ENCODE measurements at regions not wholly inside any gene's neighbourhood (a gene's known extent, or its start where the extent isn't known, plus 50 kb on each side); places are given as distances from the start of the nearest gene placed in this dataset.

GRCh38 chr2:217334561-217334960, 474.7 kb upstream of the TNP1 start:
- DNase-seq (ENCODE audit: low spot score) = no peak

- DNase-seq (ENCODE audit: low spot score) = no peak
Measured at GRCh38 chr2:217332866-217333265, 473.0 kb upstream of the TNP1 start.

GRCh38 chr2:217332417-217332791, 472.5 kb upstream of the TNP1 start:
- DNase-seq (ENCODE audit: low spot score) = no peak

GRCh38 chr2:217331523-217332416, 471.9 kb upstream of the TNP1 start:
- peak; percentile 8 for DNase-seq (ENCODE audit: low spot score)

DNA sequence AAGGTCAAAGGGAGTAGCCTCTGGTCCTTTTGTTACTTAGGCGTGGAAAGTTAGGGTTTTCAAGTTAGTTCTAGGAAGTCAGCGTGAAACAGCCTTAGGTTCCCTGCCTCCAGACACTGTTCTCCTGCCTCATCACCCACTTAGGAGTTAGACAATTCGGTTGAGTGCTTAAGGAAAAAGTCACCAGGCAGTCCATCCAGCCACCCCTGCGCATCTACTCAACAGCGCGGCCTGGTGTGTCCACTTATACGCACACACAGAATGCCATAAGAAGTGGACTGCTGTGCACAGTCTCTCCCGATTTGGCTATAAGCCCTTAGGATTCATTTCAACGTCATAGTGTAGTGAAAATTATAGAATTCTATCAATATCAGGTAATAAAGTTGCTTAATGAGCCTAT, 470.8 kb upstream of the TNP1 start:
- DNase-seq (ENCODE audit: low spot score) = no peak

DNA sequence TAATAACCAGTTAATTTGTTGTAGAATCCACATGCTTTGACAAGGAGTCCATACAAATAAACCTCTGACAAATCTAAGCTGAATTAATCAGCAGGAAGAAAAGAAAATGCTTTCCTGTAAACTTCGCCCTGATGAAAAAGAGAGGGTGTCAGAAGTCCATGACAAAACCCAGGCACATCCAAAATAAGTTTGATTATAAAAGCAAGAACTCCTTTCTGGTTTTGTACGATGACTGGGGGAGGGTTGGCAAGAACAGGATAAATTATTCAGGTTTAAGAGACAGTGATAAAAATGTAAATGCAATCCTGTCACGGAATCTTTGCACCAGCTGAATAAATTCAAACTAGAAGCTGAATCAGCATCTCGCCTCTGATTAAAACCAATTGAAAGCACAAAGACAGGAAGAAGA, 469.2 kb upstream of the TNP1 start:
- no peak for DNase-seq (ENCODE audit: low spot score)

DNA sequence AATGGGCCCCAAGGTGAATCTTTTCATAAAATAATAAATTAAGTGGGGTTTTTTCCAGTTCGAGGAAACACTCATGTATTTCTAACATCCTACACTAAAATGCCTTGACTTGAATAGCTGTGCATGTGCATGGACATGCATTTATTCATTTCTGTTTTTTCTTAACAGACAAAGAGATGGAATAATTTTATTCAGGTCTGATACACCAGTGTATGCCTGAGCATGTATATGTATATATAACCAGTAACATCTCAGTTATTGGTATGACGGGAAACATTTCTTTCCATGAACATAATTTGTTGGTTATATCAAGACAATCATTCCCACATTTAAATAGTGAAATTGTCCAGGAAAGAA, 468.7 kb upstream of the TNP1 start:
- DNase-seq (ENCODE audit: low spot score) = no peak

- DNase-seq (ENCODE audit: low spot score) = no peak
Measured at GRCh38 chr2:217327953-217328621, 468.2 kb upstream of the TNP1 start.

GRCh38 chr2:217326238-217327022, 466.6 kb upstream of the TNP1 start:
- DNase-seq (ENCODE audit: low spot score) = no peak

GRCh38 chr2:217325816-217326215, 466.0 kb upstream of the TNP1 start:
- no peak for DNase-seq (ENCODE audit: low spot score)

GRCh38 chr2:217325251-217325650, 465.4 kb upstream of the TNP1 start:
- DNase-seq (ENCODE audit: low spot score) = no peak

- DNase-seq (ENCODE audit: low spot score) = no peak
Measured at GRCh38 chr2:217316743-217317142, 456.9 kb upstream of the TNP1 start.

DNA sequence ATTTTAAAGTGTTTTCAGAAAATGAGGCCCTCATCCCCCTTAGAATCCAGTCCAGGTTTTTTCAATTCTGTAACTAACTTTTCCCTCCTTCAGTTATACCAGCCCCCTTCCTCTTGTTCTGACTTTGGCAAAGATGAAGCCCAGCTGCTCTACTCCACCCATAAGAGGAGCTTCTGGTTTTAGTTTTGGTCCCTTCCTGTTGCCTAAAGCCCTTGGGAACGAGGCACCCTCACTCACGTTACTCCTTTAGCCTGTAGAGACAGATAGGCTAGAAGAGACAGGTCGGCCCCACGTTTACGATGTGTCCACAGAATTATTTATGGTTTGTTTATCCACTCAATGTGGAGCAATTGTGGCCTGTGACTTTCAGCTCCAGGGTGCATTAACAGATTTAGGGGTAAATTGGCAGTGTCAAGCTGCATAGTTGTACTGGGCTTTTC, 454.2 kb upstream of the TNP1 start:
- DNase-seq (ENCODE audit: low spot score) = no peak

DNA sequence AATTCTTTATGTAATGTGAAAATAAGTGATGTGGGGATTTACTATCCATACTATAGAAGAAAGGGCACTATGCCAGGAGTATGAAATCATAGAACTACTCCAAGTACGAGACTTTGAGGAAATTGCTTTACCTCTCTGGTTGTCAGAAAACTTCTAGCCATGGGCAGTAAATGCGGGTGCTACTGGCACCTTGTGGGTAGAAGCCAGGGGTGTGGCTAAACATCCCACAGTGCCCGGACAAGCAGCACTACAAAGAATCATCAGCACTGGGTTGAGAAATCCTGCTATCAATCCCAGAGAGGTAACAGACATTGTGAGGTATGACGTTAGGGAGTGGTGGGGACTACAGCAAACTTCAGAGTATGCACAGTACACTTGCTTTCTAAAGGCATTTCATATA, 453.5 kb upstream of the TNP1 start:
- no peak for DNase-seq (ENCODE audit: low spot score)

DNA sequence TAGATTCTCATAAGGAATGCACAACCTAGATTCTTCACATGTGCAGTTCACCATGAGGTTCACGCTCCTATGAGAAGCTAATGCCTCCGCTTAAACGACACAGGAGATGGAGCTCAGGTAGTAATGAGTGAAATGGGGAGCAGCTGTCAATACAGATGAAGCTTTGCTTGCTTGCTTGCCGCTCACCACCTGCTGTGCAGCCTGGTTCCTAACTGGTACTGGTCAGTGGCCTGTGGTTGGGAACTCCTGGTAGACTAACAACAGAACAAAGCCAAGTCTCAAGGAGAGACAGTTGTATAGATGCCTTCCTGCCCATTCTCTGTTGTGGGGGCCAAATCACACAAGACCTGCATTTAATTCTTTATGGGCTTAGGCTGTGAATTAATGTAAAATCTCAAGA, 449.2 kb upstream of the TNP1 start:
- no peak for DNase-seq (ENCODE audit: low spot score)

DNA sequence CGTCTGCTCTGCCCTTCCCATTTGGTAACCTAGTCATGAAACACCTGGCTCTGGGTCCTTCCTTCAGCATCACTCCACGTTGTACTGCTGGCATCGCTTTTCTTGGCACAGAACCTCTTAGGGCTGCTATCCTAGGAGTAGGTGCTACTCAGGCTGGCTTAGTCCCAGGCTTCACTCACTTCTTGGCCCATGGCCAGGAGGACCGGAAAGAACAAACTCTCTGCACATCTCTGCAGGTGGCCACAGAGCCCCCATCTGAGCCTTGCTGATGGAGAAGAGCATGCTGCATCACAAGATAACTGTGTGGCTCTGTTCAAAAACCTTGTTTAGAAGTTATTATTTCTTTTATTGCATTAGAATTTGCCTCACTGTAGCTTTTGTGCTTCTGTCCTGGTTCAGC, 447.2 kb upstream of the TNP1 start:
- DNase-seq (ENCODE audit: low spot score) = no peak

GRCh38 chr2:217305882-217306281, 446.0 kb upstream of the TNP1 start:
- no peak for DNase-seq (ENCODE audit: low spot score)

- DNase-seq (ENCODE audit: low spot score) = no peak
Measured at GRCh38 chr2:217304582-217304981, 444.7 kb upstream of the TNP1 start.

DNA sequence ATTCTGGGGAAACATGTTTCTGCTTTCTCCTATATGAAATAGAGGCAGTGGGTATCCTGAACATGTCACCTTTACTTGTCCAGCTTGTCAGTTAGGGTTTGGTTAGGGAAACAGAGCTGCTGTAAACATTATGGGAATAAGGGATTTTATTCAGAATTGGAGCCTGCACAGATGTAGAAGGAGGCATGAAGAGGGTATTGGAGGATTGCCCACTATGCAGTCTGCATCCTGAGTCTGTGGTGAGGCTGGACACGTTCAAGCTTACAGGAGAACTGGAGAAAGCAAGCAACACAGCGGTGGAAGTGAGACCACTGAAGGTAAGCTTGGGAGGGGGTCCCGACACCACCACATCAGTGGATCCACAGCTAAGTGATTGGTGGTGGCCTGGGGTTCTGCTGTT, 443.0 kb upstream of the TNP1 start:
- no peak for DNase-seq (ENCODE audit: low spot score)

- no peak for DNase-seq (ENCODE audit: low spot score)
Measured at GRCh38 chr2:217301142-217301925, 441.5 kb upstream of the TNP1 start.

GRCh38 chr2:217299590-217299989, 439.7 kb upstream of the TNP1 start:
- DNase-seq (ENCODE audit: low spot score) = no peak

DNA sequence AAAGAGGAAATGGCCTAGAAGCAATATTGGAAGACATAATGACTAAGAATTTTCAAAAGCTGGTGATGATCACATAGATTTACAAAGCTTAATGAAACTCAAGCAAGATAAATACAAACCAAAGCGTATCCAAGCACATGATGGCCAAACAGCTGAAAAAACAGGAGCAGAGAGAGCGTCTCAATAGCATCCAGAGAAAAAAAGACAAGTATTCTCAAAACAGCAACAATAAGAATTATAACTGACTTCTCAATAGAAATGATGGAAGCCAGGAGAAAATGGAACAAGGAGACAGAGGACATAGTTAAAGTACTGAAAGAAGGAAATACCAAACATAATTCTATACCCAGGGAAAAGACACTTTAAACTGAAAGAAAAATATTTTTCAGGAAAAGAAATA, 437.2 kb upstream of the TNP1 start:
- DNase-seq (ENCODE audit: low spot score) = no peak

All from SW480 (cell line).